ENCODE measurements at regions not wholly inside any gene's neighbourhood (a gene's known extent, or its start where the extent isn't known, plus 50 kb on each side); places are given as distances from the start of the nearest gene placed in this dataset.
"Not testable (repeated sequence)": the region's sequence is repeated elsewhere in the genome, so short reads cannot be mapped to it uniquely, and the experiment has no call there.

DNA sequence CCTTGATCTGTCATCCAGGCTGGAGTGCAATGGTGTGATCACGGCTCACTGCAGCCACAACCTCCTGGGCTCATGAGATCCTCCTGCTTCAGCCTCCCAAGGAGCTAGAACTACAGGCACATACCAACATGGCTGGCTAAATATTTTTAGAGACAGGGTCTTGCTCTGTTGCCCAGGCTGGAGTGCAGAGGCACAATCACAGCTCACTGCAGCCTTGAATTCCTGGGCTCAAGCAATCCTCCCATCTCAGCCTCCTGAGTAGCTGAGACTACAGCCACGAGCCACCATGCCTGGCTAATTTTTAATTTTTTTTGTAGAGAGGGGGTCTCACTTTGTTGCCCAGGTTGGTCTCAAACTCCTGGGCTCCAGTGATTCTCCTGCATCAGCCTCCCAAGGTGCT is 106.3 kb upstream of the ZNF536 start:
- TF ChIP-seq, protein P1, sequence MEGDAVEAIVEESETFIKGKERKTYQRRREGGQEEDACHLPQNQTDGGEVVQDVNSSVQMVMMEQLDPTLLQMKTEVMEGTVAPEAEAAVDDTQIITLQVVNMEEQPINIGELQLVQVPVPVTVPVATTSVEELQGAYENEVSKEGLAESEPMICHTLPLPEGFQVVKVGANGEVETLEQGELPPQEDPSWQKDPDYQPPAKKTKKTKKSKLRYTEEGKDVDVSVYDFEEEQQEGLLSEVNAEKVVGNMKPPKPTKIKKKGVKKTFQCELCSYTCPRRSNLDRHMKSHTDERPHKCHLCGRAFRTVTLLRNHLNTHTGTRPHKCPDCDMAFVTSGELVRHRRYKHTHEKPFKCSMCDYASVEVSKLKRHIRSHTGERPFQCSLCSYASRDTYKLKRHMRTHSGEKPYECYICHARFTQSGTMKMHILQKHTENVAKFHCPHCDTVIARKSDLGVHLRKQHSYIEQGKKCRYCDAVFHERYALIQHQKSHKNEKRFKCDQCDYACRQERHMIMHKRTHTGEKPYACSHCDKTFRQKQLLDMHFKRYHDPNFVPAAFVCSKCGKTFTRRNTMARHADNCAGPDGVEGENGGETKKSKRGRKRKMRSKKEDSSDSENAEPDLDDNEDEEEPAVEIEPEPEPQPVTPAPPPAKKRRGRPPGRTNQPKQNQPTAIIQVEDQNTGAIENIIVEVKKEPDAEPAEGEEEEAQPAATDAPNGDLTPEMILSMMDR (conservative IDR thresholded peaks at IDR 0.05 in 1 of 2, IDR thresholded peaks at IDR 0.05 in 1 of 2; ENCODE audit: extremely low read depth in 1 of 2, insufficient read depth in 1 of 2, low read depth in 1 of 2, low read length in 2 of 2): not testable (repeated sequence)
- not testable (repeated sequence) for TF ChIP-seq EZH2 (IDR thresholded peaks at IDR 0.05; ENCODE audit: borderline replicate concordance, low read length)
